Fibroblast of peridontal ligament (primary cell): ENCODE measurements at regions not wholly inside any gene's neighbourhood (a gene's known extent, or its start where the extent isn't known, plus 50 kb on each side); places are given as distances from the start of the nearest gene placed in this dataset.
A peak's percentile ranks its signal among the peaks of the same experiment; 100 is the strongest.

Source experiments
- DNase-seq: peaks from one replicate; pipeline ENCODE4 v3.0.0-alpha.2; 2010; ENCODE audit errors: extremely low read depth

- no peak for DNase-seq
These were observed 62.0 kb upstream of the SMLR1 start for GRCh38 chr6:130765181-130765727.

GRCh38 chr6:130766239-130767144 lies 60.7 kb upstream of the SMLR1 start:
- DNase-seq: no peak

GRCh38 chr6:130769861-130770260 lies 57.3 kb upstream of the SMLR1 start:
- peak; percentile 36 for DNase-seq

DNA sequence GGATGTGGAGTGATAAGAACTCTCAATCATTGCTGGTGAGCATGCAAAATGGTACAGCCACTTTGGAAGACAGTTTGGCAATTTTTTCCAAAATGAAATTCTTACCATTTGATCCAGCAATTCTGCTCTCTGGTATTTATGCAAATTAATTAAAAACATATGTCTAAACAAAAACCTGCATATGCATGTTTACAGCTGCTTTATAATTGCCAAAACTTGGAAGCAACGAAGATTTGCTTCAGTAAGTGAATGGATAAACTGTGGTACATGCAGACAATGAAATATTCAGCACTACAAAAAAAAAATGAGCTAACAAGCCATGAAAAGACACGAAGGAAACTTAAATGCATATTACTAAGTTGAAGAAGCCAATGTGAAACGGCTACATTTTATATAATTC lies 55.5 kb upstream of the SMLR1 start:
- peak; percentile 46 for DNase-seq

- no peak for DNase-seq
These were observed 53.3 kb upstream of the SMLR1 start for GRCh38 chr6:130773860-130774259.

DNA sequence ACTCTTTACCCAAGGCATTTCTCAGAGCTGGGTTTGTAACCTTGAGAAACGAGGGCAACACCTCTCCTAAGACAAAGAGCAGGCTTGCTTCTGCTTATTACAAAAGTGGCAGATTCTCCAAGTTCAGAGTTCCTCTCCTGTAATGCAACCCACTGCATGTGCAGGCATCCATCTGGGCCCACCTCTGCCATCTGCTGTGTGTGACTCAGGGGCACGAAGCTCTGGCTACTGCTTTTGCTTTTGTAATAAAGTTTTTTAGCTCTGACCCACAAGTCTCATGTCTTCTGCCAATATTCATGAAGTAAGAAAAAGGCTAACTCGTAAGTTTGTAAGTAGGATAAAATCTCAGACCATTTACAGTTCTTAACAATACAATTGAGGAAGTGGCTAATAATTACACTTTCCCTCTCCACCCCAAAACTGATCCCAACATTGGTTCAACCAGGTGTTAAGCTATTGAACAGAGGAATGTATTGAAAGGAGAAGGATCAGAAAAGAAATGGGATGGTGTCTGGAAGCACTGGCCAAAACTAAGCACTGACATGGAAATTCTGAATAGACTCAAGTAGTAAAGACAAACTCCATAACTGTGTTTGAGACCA lies 51.7 kb upstream of the SMLR1 start:
- DNase-seq: peak; percentile 43

DNA sequence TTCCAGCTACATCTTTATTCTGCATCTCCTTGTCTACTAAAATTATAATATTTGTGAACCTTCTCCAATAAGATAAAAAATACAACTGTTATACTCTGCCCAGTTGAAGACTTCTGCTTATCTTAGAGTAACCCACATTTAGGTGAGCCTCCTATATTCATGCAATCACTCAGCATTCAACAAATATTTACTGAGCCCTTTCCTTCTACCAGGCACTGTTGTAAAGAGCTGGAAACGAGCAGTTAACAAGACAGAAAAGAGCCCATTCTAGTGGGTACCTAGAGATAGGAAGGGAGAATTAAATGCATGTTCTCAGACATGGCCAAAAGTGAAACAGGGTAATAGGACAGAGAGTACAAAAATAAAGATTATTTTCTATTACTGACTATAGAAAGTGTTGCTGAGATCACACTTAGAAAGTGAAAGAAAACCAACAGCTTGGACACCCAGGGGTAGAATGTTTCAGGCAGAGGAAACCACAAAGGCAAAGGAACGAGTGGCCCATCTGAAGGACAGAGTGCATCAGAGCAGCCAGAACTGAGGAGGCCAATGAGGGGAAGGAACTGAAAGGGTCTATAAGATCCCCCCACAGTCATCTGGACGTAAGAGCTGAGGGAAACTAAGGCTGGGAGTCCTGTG lies 50.8 kb upstream of the SMLR1 start:
- no peak for DNase-seq
